K562 (cell line): ENCODE measurements at regions not wholly inside any gene's neighbourhood (a gene's known extent, or its start where the extent isn't known, plus 50 kb on each side); places are given as distances from the start of the nearest gene placed in this dataset.

Experiments used
- ATAC-seq: fragments of 200-7000 bp; cut with Tn5 transposase; 3 replicates; pipeline ENCODE4 v1.9.1; 2020; ENCODE audit warnings: moderate library complexity
- BruUV-seq: library from RNA; stranded (reverse); fragments of 400-500 nt; replicated peaks from 2 replicates; lab custom pipeline; 2021; lab: Mats Ljungman, UMichigan
- CTCF ChIA-PET: fragments of 300-600 bp; formaldehyde crosslinking; extraction: SDS; loops from one replicate; lab custom pipeline; 2021; ENCODE audit warnings: low intra/inter-chr PET ratio; lab: Yijun Ruan, JAX
- POLR2A ChIA-PET: fragments of 300-600, 350-650 bp; sonication (Branson Sonifier 250); formaldehyde crosslinking; extraction: SDS; loops from one replicate; lab custom pipeline; 2021; ENCODE audit warnings: antibody characterized with exemption, inconsistent platforms; lab: Yijun Ruan, JAX
- DNase-seq, 4 experiments: peaks; one replicate each; pipeline versions ENCODE4 v3.0.0 to v3.0.0-alpha.2; 2011 to 2018; ENCODE audit warnings: low spot score in 3 of 4, mixed read lengths in 3 of 4; ENCODE audit errors: extremely low read depth in 1 of 4
- FAIRE-seq: peaks from 2 replicates; lab custom pipeline; 2011; peaks lifted over from hg19 to GRCh38; lab: Jason Lieb, UNC
- H2AFZ ChIP-seq: 2 replicates; pipeline ENCODE4 v1.6.0; 2011; ENCODE audit warnings: low read depth, low read length, control low read depth, inconsistent platforms
- H3K27ac ChIP-seq: fragments of 200-600 bp; 3 replicates; pipeline ENCODE4 v1.8.0; 2011; ENCODE audit warnings: low read depth, mild to moderate bottlenecking, control low read depth, inconsistent platforms, low read length, moderate library complexity, mixed read lengths; ENCODE audit errors: extremely low read depth
- H3K27me3 ChIP-seq, 2 experiments: fragments of 300-600 bp in 1 of 2; 2 replicates in 1 of 2; 3 replicates in 1 of 2; pipeline versions ENCODE4 v1.6.0 to v1.8.0; 2011; ENCODE audit warnings: inconsistent platforms in 2 of 2, low read length in 2 of 2, mild to moderate bottlenecking in 1 of 2, mixed read lengths in 1 of 2, moderate library complexity in 1 of 2; ENCODE audit not compliant: control insufficient read depth in 2 of 2, insufficient read depth in 2 of 2
- H3K36me3 ChIP-seq: fragments of 300-600 bp; 3 replicates; pipeline ENCODE4 v1.8.0; 2011; ENCODE audit warnings: mild to moderate bottlenecking, low read length, inconsistent platforms; ENCODE audit not compliant: control insufficient read depth, insufficient read depth
- H3K4me1 ChIP-seq, 2 experiments: fragments of 200-600 bp in 1 of 2; replicated peaks in 1 of 2; 2 replicates in 1 of 2; 3 replicates in 1 of 2; pipeline versions ENCODE4 v1.5.1 to v1.8.0; 2011; ENCODE audit warnings: inconsistent platforms in 2 of 2, low read length in 2 of 2, mild to moderate bottlenecking in 1 of 2, mixed read lengths in 1 of 2, moderate library complexity in 1 of 2; ENCODE audit not compliant: control insufficient read depth in 2 of 2, insufficient read depth in 2 of 2
- H3K4me2 ChIP-seq: 2 replicates; pipeline ENCODE4 v1.6.1; 2011; ENCODE audit warnings: low read length, control low read depth, inconsistent platforms, mixed read lengths; ENCODE audit not compliant: insufficient read depth
- H3K4me3 ChIP-seq: fragments of 200-600 bp; sonication (generic), shearing (Covaris generic); 2 replicates; pipeline ENCODE4 v1.5.1; 2016; ENCODE audit warnings: control low read depth, inconsistent platforms
- H3K79me2 ChIP-seq: fragments of 200-600 bp; 3 replicates; pipeline ENCODE4 v1.8.0; 2011; ENCODE audit warnings: low read length, inconsistent platforms; ENCODE audit not compliant: control insufficient read depth, insufficient read depth
- H3K9ac ChIP-seq, 2 experiments: 2 replicates each; pipeline versions ENCODE4 v1.6.0 to v1.6.1; 2011; ENCODE audit warnings: low read depth in 2 of 2, low read length in 2 of 2, control low read depth in 1 of 2, inconsistent platforms in 1 of 2, mild to moderate bottlenecking in 1 of 2, mixed read lengths in 1 of 2; ENCODE audit not compliant: insufficient read depth in 1 of 2
- H3K9me1 ChIP-seq: one replicate; pipeline ENCODE4 v1.6.0; 2011; ENCODE audit warnings: inconsistent platforms, mild to moderate bottlenecking, low read length, moderate library complexity; ENCODE audit not compliant: control insufficient read depth, insufficient read depth
- H3K9me3 ChIP-seq: replicated peaks from 2 replicates; pipeline ENCODE4 v1.5.1; 2011; ENCODE audit warnings: low read depth, low read length, inconsistent platforms; ENCODE audit not compliant: control insufficient read depth, insufficient read depth
- H4K20me1 ChIP-seq: replicated peaks from 2 replicates; pipeline ENCODE4 v1.6.1; 2011; ENCODE audit warnings: low read length, inconsistent platforms, mixed read lengths; ENCODE audit not compliant: control insufficient read depth, insufficient read depth
- ARHGAP35 ChIP-seq: fragments of 450-650 bp; IDR thresholded peaks from 2 replicates; pipeline ENCODE4 v1.6.1; 2018; ENCODE audit not compliant: partially characterized antibody
- CEBPG ChIP-seq, 3 experiments: fragments of 200-800 bp in 1 of 3; sonication (Bioruptor generic) in 1 of 3; sonication (generic) in 1 of 3; formaldehyde crosslinking in 1 of 3; IDR thresholded peaks in 2 of 3; conservative IDR thresholded peaks in 1 of 3; 2 replicates each; pipeline versions ENCODE4 v1.6.1 to v1.8.0; 2016 to 2022; ENCODE audit warnings: missing compliant biosample characterization in 2 of 3, missing genetic modification characterization in 2 of 3, mild to moderate bottlenecking in 1 of 3, missing genetic modification reagents in 1 of 3
- DPF2 ChIP-seq: fragments of 450-650 bp; IDR thresholded peaks from 2 replicates; pipeline ENCODE4 v1.6.1; 2016
- ELF2 ChIP-seq: fragments of 250-450 bp; sonication (Bioruptor Pico); IDR thresholded peaks from 2 replicates; pipeline ENCODE4 v1.5.0; 2021; ENCODE audit warnings: mild to moderate bottlenecking
- MCM2 ChIP-seq: fragments of 450-650 bp; IDR thresholded peaks from 2 replicates; pipeline ENCODE4 v1.6.1; 2017; ENCODE audit warnings: low read depth, mild to moderate bottlenecking
- POLR3G ChIP-seq: IDR thresholded peaks from 2 replicates; pipeline ENCODE4 v1.6.1; 2011; ENCODE audit not compliant: insufficient read length, insufficient replicate concordance; ENCODE audit errors: extremely low read depth
- RFX1 ChIP-seq: fragments of 450-650 bp; IDR thresholded peaks from 2 replicates; pipeline ENCODE4 v1.6.1; 2016; ENCODE audit warnings: mild to moderate bottlenecking, moderate library complexity
- RHOXF2B ChIP-seq: fragments of 250-450 bp; sonication (Bioruptor Pico); conservative IDR thresholded peaks from 2 replicates; pipeline ENCODE4 v1.5.1; 2021
- ZNF124 ChIP-seq: sonication (generic); formaldehyde crosslinking; IDR thresholded peaks from 2 replicates; pipeline ENCODE4 v1.8.1; 2022; ENCODE audit warnings: missing genetic modification reagents
- ZNF445 ChIP-seq: fragments of 250-450 bp; sonication (Bioruptor Pico); IDR thresholded peaks from 2 replicates; pipeline ENCODE4 v1.4.0; 2020; ENCODE audit warnings: low read depth, mild to moderate bottlenecking, moderate library complexity
- ZNF561 ChIP-seq: fragments of 450-650 bp; formaldehyde crosslinking; conservative IDR thresholded peaks from 2 replicates; pipeline ENCODE4 v1.4.0; 2020; ENCODE audit warnings: mild to moderate bottlenecking, moderate library complexity
- ZNF592 ChIP-seq: fragments of 450-650 bp; IDR thresholded peaks from 2 replicates; pipeline ENCODE4 v1.6.1; 2017; ENCODE audit warnings: antibody characterized with exemption, mild to moderate bottlenecking
- WGBS: fragments of 100-300 bp; shearing (Covaris generic); methylation state at CpG from one replicate; pipeline ENCODE4 v1.1.6; 2016; ENCODE audit warnings: low coverage, mixed read lengths; ENCODE audit not compliant: insufficient coverage; ENCODE audit errors: missing lambda C conversion rate; 5-methylcytosine and 5-hydroxymethylcytosine counted together
- in situ Hi-C: fragments of 300-500 bp; cut with MboI; formaldehyde crosslinking; loops from 4 replicates; pipeline ENCODE4 v1.15.0; 2018; ENCODE audit warnings: inconsistent platforms, mixed read lengths
- intact Hi-C: fragments of 100-400 bp; cut with micrococcal nuclease; formaldehyde crosslinking; loops from 2 replicates; pipeline ENCODE4 v1.14.2; 2022
- TF ChIP-seq, protein P1 (sequence below), 2 experiments: fragments of 450-650 bp in 1 of 2; sonication (generic) in 1 of 2; formaldehyde crosslinking; conservative IDR thresholded peaks; 2 replicates each; pipeline versions ENCODE4 v1.4.0 to v1.8.1; 2020 to 2022; ENCODE audit warnings: mild to moderate bottlenecking in 1 of 2, missing genetic modification reagents in 1 of 2
- TF ChIP-seq, protein P2 (sequence below), 2 experiments: fragments of 200-800 bp in 1 of 2; sonication (Bioruptor generic) in 1 of 2; sonication (generic) in 1 of 2; formaldehyde crosslinking in 1 of 2; IDR thresholded peaks in 1 of 2; conservative IDR thresholded peaks in 1 of 2; 2 replicates each; pipeline versions ENCODE4 v1.5.0 to v1.6.1; 2016 to 2020; ENCODE audit warnings: missing compliant biosample characterization in 1 of 2, missing genetic modification characterization in 1 of 2, missing genetic modification reagents in 1 of 2
- TF ChIP-seq, protein P3 (sequence below): fragments of 450-650 bp; IDR thresholded peaks from 2 replicates; pipeline ENCODE4 v1.6.1; 2017; ENCODE audit warnings: antibody characterized with exemption

GRCh38 chr7:113456533-113456932 is 338.2 kb upstream of the SMIM30 start:
- CTCF ChIA-PET = no interaction called here
- WGBS = 1% methylated on average over 11 of the region's 11 CpGs
- intact Hi-C loops (no loop called here), in situ Hi-C loops (no loop called here)
- H3K4me1 ChIP-seq = no peaks in the 10 kb centered on the region
- BruUV-seq = no TSS peak
- H2AFZ ChIP-seq = no peak overlapping the region
- H3K9me1 ChIP-seq = no peaks in the 10 kb centered on the region
- H3K4me3 ChIP-seq = no peak overlapping the region
- H3K4me2 ChIP-seq = no peak overlapping the region
- H3K27me3 ChIP-seq = no peaks in the 10 kb centered on the region
- FAIRE-seq (no peak), ATAC-seq (no peak), DNase-seq (no peak)
- H3K9me3 ChIP-seq = no peaks in the 10 kb centered on the region
- no peaks in the 10 kb centered on the region for H3K36me3 ChIP-seq
- H3K9ac ChIP-seq = no peak overlapping the region
- H3K79me2 ChIP-seq = no peaks in the 10 kb centered on the region
- H3K27ac ChIP-seq = no peak overlapping the region
- POLR2A ChIA-PET = no interaction called here
- H4K20me1 ChIP-seq = no peaks in the 10 kb centered on the region
- TF ChIP-seq, protein P1, sequence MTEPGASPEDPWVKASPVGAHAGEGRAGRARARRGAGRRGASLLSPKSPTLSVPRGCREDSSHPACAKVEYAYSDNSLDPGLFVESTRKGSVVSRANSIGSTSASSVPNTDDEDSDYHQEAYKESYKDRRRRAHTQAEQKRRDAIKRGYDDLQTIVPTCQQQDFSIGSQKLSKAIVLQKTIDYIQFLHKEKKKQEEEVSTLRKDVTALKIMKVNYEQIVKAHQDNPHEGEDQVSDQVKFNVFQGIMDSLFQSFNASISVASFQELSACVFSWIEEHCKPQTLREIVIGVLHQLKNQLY (CRISPR knock-in tag; conservative IDR thresholded peaks at IDR 0.05) = no peak
- no peak for TF ChIP-seq RHOXF2B (CRISPR knock-in tag)
- TF ChIP-seq ZNF445 (CRISPR knock-in tag) = no peak
- no peak for TF ChIP-seq POLR3G
- TF ChIP-seq ZNF561 = no peak
- TF ChIP-seq DPF2 = no peak
- TF ChIP-seq ELF2 (CRISPR knock-in tag) = no peak
- TF ChIP-seq, protein P2, sequence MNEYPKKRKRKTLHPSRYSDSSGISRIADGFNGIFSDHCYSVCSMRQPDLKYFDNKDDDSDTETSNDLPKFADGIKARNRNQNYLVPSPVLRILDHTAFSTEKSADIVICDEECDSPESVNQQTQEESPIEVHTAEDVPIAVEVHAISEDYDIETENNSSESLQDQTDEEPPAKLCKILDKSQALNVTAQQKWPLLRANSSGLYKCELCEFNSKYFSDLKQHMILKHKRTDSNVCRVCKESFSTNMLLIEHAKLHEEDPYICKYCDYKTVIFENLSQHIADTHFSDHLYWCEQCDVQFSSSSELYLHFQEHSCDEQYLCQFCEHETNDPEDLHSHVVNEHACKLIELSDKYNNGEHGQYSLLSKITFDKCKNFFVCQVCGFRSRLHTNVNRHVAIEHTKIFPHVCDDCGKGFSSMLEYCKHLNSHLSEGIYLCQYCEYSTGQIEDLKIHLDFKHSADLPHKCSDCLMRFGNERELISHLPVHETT (CRISPR knock-in tag; conservative IDR thresholded peaks at IDR 0.05 in 1 of 2, IDR thresholded peaks at IDR 0.05 in 1 of 2) = no peak
- TF ChIP-seq RFX1 = no peak
- TF ChIP-seq ZNF592 = no peak
- TF ChIP-seq ZNF124 (CRISPR knock-in tag) = no peak
- TF ChIP-seq, protein P3, sequence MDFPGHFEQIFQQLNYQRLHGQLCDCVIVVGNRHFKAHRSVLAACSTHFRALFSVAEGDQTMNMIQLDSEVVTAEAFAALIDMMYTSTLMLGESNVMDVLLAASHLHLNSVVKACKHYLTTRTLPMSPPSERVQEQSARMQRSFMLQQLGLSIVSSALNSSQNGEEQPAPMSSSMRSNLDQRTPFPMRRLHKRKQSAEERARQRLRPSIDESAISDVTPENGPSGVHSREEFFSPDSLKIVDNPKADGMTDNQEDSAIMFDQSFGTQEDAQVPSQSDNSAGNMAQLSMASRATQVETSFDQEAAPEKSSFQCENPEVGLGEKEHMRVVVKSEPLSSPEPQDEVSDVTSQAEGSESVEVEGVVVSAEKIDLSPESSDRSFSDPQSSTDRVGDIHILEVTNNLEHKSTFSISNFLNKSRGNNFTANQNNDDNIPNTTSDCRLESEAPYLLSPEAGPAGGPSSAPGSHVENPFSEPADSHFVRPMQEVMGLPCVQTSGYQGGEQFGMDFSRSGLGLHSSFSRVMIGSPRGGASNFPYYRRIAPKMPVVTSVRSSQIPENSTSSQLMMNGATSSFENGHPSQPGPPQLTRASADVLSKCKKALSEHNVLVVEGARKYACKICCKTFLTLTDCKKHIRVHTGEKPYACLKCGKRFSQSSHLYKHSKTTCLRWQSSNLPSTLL = no peak
- TF ChIP-seq MCM2 = no peak
- no peak for TF ChIP-seq CEBPG (CRISPR knock-in tag; IDR thresholded peaks at IDR 0.05)
- no peak for TF ChIP-seq CEBPG (tag; conservative IDR thresholded peaks at IDR 0.05 in 1 of 2, IDR thresholded peaks at IDR 0.05 in 1 of 2)
- TF ChIP-seq ARHGAP35 = no peak
